Aorta (tissue), 5 donors: ENCODE measurements at regions not wholly inside any gene's neighbourhood (a gene's known extent, or its start where the extent isn't known, plus 50 kb on each side); places are given as distances from the start of the nearest gene placed in this dataset.

Source experiments
- ATAC-seq: fragments of 200-7000 bp; cut with Tn5 transposase; one replicate; pipeline ENCODE4 v1.9.1; 2022; ENCODE audit warnings: moderate library complexity; ENCODE audit not compliant: low FRiP score
- DNase-seq, 2 donors: peaks; one replicate each; pipeline ENCODE4 v3.0.0-alpha.2; 2020
- H3K27ac ChIP-seq, 2 donors: one replicate each; pipeline ENCODE4 v1.5.1; 2013; ENCODE audit warnings: low read length in 2 of 2, mild to moderate bottlenecking in 2 of 2, moderate library complexity in 2 of 2, control low read depth in 1 of 2, inconsistent platforms in 1 of 2, low read depth in 1 of 2
- H3K27me3 ChIP-seq, 2 donors: one replicate each; pipeline ENCODE4 v1.6.1; 2013; ENCODE audit warnings: control low read depth in 1 of 2, low read length in 1 of 2, mild to moderate bottlenecking in 1 of 2, moderate library complexity in 1 of 2; ENCODE audit not compliant: insufficient read depth in 2 of 2, control insufficient read depth in 1 of 2
- H3K36me3 ChIP-seq, 2 donors: one replicate each; pipeline ENCODE4 v1.6.1; 2013; ENCODE audit warnings: control low read depth in 1 of 2, low read length in 1 of 2, mild to moderate bottlenecking in 1 of 2; ENCODE audit not compliant: insufficient read depth in 2 of 2, control insufficient read depth in 1 of 2
- H3K4me1 ChIP-seq, 2 donors: one replicate each; pipeline ENCODE4 v1.6.1; 2013; ENCODE audit warnings: low read length in 2 of 2, control low read depth in 1 of 2, mild to moderate bottlenecking in 1 of 2, moderate library complexity in 1 of 2; ENCODE audit not compliant: insufficient read depth in 2 of 2, control insufficient read depth in 1 of 2
- H3K4me3 ChIP-seq, 2 donors: one replicate each; pipeline ENCODE4 v1.5.1; 2013; ENCODE audit warnings: low read length in 2 of 2, control low read depth in 1 of 2, mild to moderate bottlenecking in 1 of 2
- H3K9me3 ChIP-seq: one replicate; pipeline ENCODE4 v1.6.1; 2013; ENCODE audit warnings: mild to moderate bottlenecking, low read length; ENCODE audit not compliant: control insufficient read depth
- WGBS, 2 donors: extraction: QIAGEN DNeasy Blood & Tissue Kit; methylation state at CpG; one replicate each; pipeline ENCODE4 v1.1.7; 2013; 5-methylcytosine and 5-hydroxymethylcytosine counted together
- intact Hi-C, 2 donors: fragments of 100-400 bp; cut with DNase I; formaldehyde crosslinking; loops; one replicate each; pipeline versions ENCODE4 v1.14.2 to v1.15.0; 2022
- donor health status: healthy with polysubstance abuse.
- donor health status: Bipolar disorder and iron deficiency.
- donor health status: DM: no; HTN: no; CAD: no.
- donor health status: DM: no; HTN: no; CAD: no.
- donor health status: DM: yes; HTN: yes; CAD: no.

DNA sequence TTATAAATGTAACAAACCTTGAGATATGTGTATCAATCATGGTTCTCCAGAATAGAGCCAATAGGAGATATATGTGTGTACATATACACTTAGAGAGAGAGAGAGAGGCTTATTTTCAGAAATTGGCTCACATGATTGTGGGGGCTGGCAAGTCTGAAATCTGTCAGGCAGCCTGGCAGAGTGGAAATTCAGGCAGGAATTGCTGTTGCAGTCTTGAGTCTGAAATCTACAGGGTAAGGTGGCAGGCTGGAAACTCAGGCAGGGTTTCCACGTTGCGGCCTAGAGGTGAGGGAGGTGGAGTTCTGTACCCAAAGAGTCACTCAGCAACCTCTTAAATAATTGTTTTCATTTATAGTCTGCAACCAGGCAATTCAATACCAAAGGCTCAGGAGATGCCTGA, 218.4 kb downstream of the B3GLCT start:
- DNase-seq (no peak), ATAC-seq (no peak)
- Histone ChIP-seq H3K4me1 (no peaks in the 10 kb centered on the region), H3K9me3 (no peaks in the 10 kb centered on the region), H3K27ac (no peak overlapping the region), H3K4me3 (no peak overlapping the region), H3K27me3 (no peaks in the 10 kb centered on the region), H3K36me3 (no peaks in the 10 kb centered on the region)
- intact Hi-C loops = no loop called here
- 66 to 72% methylated on average over 2 of the region's 2 CpGs for WGBS, 2 donors

DNA sequence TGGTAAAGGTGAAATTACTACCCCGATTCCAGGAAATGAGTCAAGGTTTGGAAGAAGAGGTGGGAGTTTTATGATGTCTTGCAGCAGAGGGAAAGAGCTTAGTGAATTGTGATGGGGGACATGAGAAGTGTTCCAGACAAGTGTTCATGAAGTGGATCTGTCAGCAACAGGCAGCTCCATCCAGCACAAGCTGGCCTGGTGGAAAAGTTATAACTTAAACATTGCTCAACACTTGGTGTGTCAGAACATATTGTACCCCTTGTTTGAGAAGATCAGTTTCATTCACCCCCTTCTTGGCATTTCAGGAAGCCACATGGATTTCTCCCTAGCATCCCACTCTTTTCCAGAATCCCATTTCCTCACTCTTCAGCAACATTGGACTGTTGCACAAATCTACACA, 222.0 kb downstream of the B3GLCT start:
- no peaks in the 10 kb centered on the region for H3K27me3 ChIP-seq
- DNase-seq = no peak
- H3K27ac ChIP-seq = no peak overlapping the region
- ATAC-seq = no peak
- no peaks in the 10 kb centered on the region for H3K36me3 ChIP-seq
- no peak overlapping the region for H3K4me3 ChIP-seq
- H3K4me1 ChIP-seq = no peaks in the 10 kb centered on the region
- intact Hi-C loops = loop anchor here (10.0 kb wide), 2 partner anchors 187 to 217 kb away; no protein-coding TSS in a partner anchor
- WGBS, 2 donors = 80 to 81% methylated on average over 1 of the region's 1 CpG
- H3K9me3 ChIP-seq = no peaks in the 10 kb centered on the region

- intact Hi-C loops = loop anchor here (2.0 to 10.0 kb wide), 3 partner anchors 187 to 219 kb away; no protein-coding TSS in a partner anchor
- Histone ChIP-seq H3K4me1 (no peaks in the 10 kb centered on the region), H3K27me3 (no peaks in the 10 kb centered on the region), H3K36me3 (no peaks in the 10 kb centered on the region), H3K9me3 (no peaks in the 10 kb centered on the region), H3K27ac (no peak overlapping the region), H3K4me3 (no peak overlapping the region)
- 3% methylated on average over 6 of the region's 6 CpGs for WGBS, 2 donors
- peak; percentile 88 for ATAC-seq
- DNase-seq = peak; percentile 85 to 87
Measured at GRCh38 chr13:31424130-31424729, 224.5 kb downstream of the B3GLCT start.

DNA sequence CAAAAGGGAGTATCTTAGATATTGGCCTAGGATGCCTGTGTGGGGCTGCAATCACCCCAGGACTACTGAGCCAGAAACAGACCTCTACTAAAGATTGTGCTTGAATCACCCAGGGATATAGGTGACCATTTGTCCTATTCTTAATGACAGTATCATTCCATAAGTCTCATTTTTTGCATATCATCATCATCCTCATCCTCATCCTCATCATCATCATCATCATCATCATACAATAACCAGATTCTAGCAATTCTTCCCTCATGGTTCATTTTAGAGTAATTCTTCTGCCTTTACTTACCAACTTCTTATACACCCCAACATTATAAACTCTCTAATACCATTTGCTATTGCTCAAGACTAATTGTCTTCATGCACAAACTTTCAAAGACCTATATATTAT, 226.6 kb downstream of the B3GLCT start:
- Histone ChIP-seq H3K9me3 (no peaks in the 10 kb centered on the region), H3K27me3 (no peaks in the 10 kb centered on the region), H3K27ac (no peak overlapping the region), H3K36me3 (no peaks in the 10 kb centered on the region), H3K4me1 (no peaks in the 10 kb centered on the region), H3K4me3 (no peak overlapping the region)
- DNase-seq = no peak
- ATAC-seq = no peak
- intact Hi-C loops = loop anchor here (5.0 to 10.0 kb wide), 3 partner anchors 192 to 316 kb away; no protein-coding TSS in a partner anchor

DNA sequence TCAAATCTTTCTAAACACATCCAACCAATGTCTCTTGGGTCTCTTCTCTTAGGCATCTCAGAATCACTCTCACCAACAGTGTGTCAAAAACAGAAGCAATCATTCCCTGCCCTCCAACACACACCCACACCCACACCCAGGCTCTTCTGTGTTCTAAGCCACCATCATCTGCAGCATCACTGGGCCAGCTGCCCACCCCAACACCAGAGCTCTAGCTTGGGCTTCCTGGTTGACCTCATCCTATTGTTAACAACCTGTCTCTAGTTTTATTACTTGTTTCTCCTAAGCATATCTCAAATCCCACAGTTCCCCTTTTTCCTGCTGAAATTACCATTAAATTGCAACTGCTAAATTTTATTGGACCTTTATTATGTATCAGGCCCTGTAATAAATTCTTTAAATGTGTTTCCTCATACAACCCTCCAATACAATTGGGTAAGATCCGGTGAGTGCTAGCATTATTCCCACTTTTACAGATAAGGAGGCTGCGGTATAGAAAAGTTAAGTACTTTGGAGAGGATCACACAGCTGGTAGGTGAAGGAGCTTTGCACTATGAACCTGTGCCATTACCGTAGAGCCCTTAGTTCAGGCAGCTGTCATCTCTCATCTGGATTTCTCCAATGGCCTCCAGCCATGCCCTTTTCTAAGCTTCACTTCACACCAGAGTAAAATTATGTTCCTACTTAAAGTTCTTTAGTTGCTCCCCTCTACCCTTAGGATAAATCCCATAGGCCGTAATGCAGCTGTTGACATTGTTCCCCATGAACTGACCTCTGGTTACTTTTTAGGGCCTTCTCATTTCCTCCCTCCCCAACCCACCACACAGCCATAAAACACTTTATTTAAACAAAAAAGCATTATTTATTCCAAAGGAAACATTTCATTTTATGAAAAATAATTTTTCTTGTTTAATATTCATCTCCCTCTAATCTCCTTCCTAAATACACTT, 227.7 kb downstream of the B3GLCT start:
- ATAC-seq (no peak), DNase-seq (no peak)
- Histone ChIP-seq H3K4me1 (no peaks in the 10 kb centered on the region), H3K9me3 (no peaks in the 10 kb centered on the region), H3K4me3 (no peak overlapping the region), H3K27me3 (no peaks in the 10 kb centered on the region), H3K27ac (no peak overlapping the region), H3K36me3 (no peaks in the 10 kb centered on the region)
- 66 to 68% methylated on average over 4 of the region's 4 CpGs for WGBS, 2 donors
- intact Hi-C loops = loop anchor here (5.0 to 10.0 kb wide), 3 partner anchors 193 to 315 kb away; no protein-coding TSS in a partner anchor

DNA sequence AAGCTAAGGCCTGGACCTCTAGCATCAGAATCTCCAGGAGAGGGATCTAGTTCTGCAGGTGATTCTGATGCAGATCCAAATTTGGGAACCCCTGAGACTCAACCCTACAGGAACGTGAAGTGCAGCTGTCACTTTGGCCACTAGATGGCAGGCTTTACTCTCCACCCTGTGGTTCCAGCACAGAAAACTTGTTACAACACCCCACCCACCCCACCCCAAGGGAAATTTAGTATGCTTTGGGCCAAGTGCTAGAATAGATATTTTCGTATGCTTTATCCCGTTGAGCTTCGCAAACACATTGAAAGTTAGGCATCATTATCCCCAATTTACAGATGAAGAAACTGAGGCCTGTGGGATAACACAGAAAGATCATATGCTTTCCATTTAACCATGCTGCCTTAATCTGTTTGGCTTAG, 232.0 kb downstream of the B3GLCT start:
- Histone ChIP-seq H3K27me3 (no peaks in the 10 kb centered on the region), H3K27ac (no peak overlapping the region), H3K9me3 (no peaks in the 10 kb centered on the region), H3K4me3 (no peak overlapping the region), H3K36me3 (no peaks in the 10 kb centered on the region), H3K4me1 (no peaks in the 10 kb centered on the region)
- ATAC-seq (no peak), DNase-seq (peak in 1 of 2 donors; percentile 56)
- 11 to 15% methylated on average over 4 of the region's 4 CpGs for WGBS, 2 donors
- intact Hi-C loops = loop anchor here (2.0 to 5.0 kb wide), 3 partner anchors 311 to 366 kb away; no protein-coding TSS in a partner anchor

DNA sequence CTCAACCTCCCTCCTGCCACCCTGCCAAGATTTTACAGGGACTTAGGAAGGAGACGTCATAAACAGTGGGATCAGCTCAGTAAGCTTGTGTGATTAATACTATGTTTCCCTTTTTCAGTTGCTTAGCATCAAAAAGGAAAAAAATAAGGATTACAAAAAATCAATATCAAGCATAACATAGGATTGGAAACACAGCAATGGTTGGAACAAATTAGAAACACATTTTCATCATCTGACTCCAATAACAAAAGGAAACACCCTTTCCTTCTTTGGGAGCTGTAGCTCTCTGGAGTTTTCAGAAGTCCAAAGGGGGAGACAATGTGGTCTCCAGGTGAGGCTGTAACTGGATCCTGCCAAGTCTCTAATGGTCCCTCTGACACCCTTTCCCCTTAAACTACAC, 233.4 kb downstream of the B3GLCT start:
- no peaks in the 10 kb centered on the region for H3K27me3 ChIP-seq
- ATAC-seq (no peak), DNase-seq (no peak)
- intact Hi-C loops = loop anchor here (2.0 to 5.0 kb wide), 3 partner anchors 309 to 364 kb away; no protein-coding TSS in a partner anchor
- WGBS, 2 donors = 49 to 73% methylated on average over 1 of the region's 1 CpG
- no peaks in the 10 kb centered on the region for H3K4me1 ChIP-seq
- no peak overlapping the region for H3K4me3 ChIP-seq
- no peak overlapping the region for H3K27ac ChIP-seq
- no peaks in the 10 kb centered on the region for H3K36me3 ChIP-seq
- H3K9me3 ChIP-seq = no peaks in the 10 kb centered on the region

GRCh38 chr13:31433746-31434145, 234.0 kb downstream of the B3GLCT start:
- no peak for ATAC-seq
- H3K27ac ChIP-seq = no peak overlapping the region
- no peak for DNase-seq
- H3K4me3 ChIP-seq = no peak overlapping the region
- no peaks in the 10 kb centered on the region for H3K27me3 ChIP-seq
- no peaks in the 10 kb centered on the region for H3K4me1 ChIP-seq
- intact Hi-C loops = loop anchor here (2.0 to 5.0 kb wide), 3 partner anchors 309 to 364 kb away; no protein-coding TSS in a partner anchor
- WGBS, 2 donors = 77 to 80% methylated on average over 7 of the region's 7 CpGs
- H3K9me3 ChIP-seq = no peaks in the 10 kb centered on the region
- H3K36me3 ChIP-seq = no peaks in the 10 kb centered on the region
